Cardiac fibroblast (primary cell): ENCODE measurements at regions not wholly inside any gene's neighbourhood (a gene's known extent, or its start where the extent isn't known, plus 50 kb on each side); places are given as distances from the start of the nearest gene placed in this dataset.

Experiments used
- DNase-seq, 2 donors: peaks; one replicate each; pipeline versions ENCODE4 v3.0.0 to v3.0.0-alpha.2; 2010; ENCODE audit warnings: low read depth in 2 of 2
- H3K4me3 ChIP-seq, 2 donors: replicated peaks in 1 of 2; 1 replicate in 1 of 2; 2 replicates in 1 of 2; pipeline ENCODE4 v1.5.1; 2011; ENCODE audit warnings: low read depth in 2 of 2, low read length in 2 of 2, mild to moderate bottlenecking in 2 of 2, moderate library complexity in 1 of 2
- CTCF ChIP-seq: IDR thresholded peaks from one replicate; pipeline ENCODE4 v1.5.1; 2011; ENCODE audit warnings: low read depth, mild to moderate bottlenecking, low read length, inconsistent platforms

DNA sequence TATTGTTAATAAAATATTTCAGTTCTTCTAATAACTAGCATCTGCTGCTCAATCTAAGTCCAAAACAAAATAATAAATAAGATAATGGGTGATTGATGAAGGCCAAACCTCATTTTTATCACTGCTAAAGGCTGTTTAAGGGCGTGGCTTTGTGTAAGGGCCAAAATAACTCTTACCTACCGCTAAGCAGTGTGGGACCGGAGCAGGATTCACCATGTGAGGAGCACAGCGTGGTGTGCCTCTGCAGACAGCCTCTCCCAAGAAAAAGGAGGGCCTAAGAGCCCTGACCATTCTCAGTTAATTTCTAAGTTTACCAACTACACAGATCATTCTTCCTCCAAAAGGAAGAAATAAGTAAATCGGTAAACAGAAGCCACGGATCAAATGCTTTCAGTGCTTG, 353.7 kb downstream of the ARL6IP6 start:
- H3K4me3 ChIP-seq: no peak overlapping the region
- TF ChIP-seq CTCF: no peak
- DNase-seq: no peak

GRCh38 chr2:153071090-153071489, 352.7 kb downstream of the ARL6IP6 start:
- H3K4me3 ChIP-seq: no peak overlapping the region
- no peak for TF ChIP-seq CTCF
- no peak for DNase-seq

DNA sequence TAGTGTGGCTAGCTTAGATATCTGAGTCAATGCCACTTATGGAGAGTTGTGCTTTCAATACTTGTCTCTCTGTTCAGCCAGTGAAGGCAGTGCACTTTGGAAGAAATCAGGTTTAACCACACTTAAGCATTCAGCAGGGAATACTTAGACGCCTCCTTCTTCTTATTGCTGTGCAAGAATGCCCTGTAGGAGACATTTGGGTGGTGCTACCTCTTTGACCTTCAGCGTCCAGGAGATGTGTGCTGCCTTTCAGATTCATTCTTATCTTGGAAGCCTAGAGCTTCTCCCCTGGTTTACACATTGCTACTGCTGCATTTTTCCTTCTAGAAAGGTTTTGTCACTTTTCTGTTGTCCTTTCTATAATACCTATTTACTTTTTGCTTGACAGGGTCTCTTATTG, 350.5 kb downstream of the ARL6IP6 start:
- DNase-seq: no peak
- H3K4me3 ChIP-seq: no peak overlapping the region
- TF ChIP-seq CTCF: no peak

- TF ChIP-seq CTCF: no peak
- no peak overlapping the region for H3K4me3 ChIP-seq
- no peak for DNase-seq
Observed at GRCh38 chr2:153068052-153068451, 349.6 kb downstream of the ARL6IP6 start.

DNA sequence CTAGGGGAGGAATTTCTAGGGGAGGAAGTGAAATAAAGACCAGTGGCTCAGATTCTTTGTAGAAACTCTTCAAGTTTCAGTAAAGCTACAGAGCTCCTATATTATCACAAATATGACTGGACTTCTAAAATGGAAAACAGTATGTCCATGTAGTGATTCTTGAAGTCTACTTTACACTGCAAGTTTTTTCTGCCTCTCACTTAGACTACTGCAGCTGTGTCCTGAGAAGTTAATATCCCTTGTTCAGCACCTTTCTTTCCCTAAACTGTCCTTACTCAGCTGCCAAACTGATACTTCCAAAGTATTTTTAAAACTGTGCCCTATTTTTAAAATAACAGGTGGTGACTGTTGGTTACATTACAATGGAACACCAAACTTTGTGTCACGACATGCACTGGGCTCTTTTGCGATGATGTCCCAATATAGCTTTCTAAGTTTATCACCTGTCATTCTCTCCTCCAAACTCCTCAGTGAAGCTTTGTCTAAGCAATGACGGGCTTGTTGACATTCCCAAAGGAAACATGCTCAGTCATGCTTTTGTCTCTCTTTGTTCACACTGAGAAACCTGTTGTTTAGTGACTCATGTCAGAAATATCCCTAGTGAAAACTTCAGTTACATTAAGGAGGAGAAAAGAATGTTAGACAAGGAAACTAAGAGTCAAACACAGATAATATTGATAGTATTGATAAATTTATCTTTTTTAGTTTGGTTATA, 341.1 kb downstream of the ARL6IP6 start:
- no peak overlapping the region for H3K4me3 ChIP-seq
- no peak for TF ChIP-seq CTCF
- DNase-seq: peak in 1 of 2 donors; percentile 12

DNA sequence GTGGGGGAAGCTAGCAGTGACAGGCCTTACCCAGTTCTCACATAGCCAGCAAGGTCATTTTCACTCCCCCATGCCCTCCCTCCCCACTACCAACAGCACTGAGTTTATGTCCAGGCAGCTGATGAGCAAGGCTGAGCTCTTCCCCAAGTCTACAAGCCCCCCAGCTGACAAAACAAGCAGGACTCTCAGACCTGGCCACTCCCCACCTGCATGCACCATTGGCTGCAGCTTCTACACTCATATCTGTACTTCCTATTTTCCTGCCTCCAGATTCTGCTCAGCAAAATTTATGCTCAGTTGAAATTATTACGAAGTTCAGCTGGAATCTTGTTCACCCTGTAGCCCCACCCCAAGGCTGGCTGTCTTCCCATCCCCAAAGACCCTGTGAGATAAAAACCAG, 339.3 kb downstream of the ARL6IP6 start:
- DNase-seq: no peak
- H3K4me3 ChIP-seq: no peak overlapping the region
- TF ChIP-seq CTCF: no peak

- TF ChIP-seq CTCF: no peak
- no peak for DNase-seq
- H3K4me3 ChIP-seq: no peak overlapping the region
Observed at GRCh38 chr2:153055182-153055581, 336.8 kb downstream of the ARL6IP6 start.
